A549 (cell line): ENCODE measurements at regions not wholly inside any gene's neighbourhood (a gene's known extent, or its start where the extent isn't known, plus 50 kb on each side); places are given as distances from the start of the nearest gene placed in this dataset.

Source experiments
- ATAC-seq, 2 experiments: fragments of 200-7000 bp in 1 of 2; fragments of >200 bp in 1 of 2; cut with Nextera tagmentation in 1 of 2; cut with Tn5 transposase in 1 of 2; 3 replicates each; pipeline versions ENCODE4 v1.8.0 to v1.9.1; 2018 to 2020; ENCODE audit warnings: mild to moderate bottlenecking in 1 of 2, moderate library complexity in 1 of 2
- CTCF ChIA-PET: fragments of 300-600 bp; sonication (Branson Sonifier 250); formaldehyde crosslinking; extraction: SDS; loops from one replicate; lab custom pipeline; 2021; ENCODE audit warnings: antibody characterized with exemption, inconsistent platforms; lab: Yijun Ruan, JAX
- POLR2A ChIA-PET: fragments of 350-600 bp; formaldehyde crosslinking; extraction: SDS; loops from one replicate; lab custom pipeline; 2021; ENCODE audit warnings: antibody characterized with exemption, inconsistent platforms; lab: Yijun Ruan, JAX
- DNase-seq, 2 experiments: peaks; one replicate each; pipeline versions ENCODE4 v3.0.0 to v3.0.0-alpha.2; 2011 to 2016; ENCODE audit warnings: low read depth in 1 of 2, low spot score in 1 of 2
- FAIRE-seq: peaks from 2 replicates; lab custom pipeline; 2011; peaks lifted over from hg19 to GRCh38; lab: Jason Lieb, UNC
- H3K27ac ChIP-seq, 2 experiments: fragments of >200 bp; sonication (Bioruptor Twin); formaldehyde crosslinking; 3 replicates each; pipeline ENCODE4 v1.5.1; 2016 to 2017
- H3K4me1 ChIP-seq: fragments of >200 bp; sonication (Bioruptor Twin); formaldehyde crosslinking; 3 replicates; pipeline ENCODE4 v1.6.1; 2016
- H3K4me2 ChIP-seq: fragments of >200 bp; sonication (Bioruptor Twin); formaldehyde crosslinking; 3 replicates; pipeline ENCODE4 v1.6.1; 2016
- H3K4me3 ChIP-seq: fragments of >200 bp; sonication (Bioruptor Twin); formaldehyde crosslinking; 3 replicates; pipeline ENCODE4 v1.5.1; 2016
- H3K9me3 ChIP-seq: fragments of >200 bp; sonication (Bioruptor Twin); formaldehyde crosslinking; 3 replicates; pipeline ENCODE4 v1.6.1; 2016
- CHD2 ChIP-seq: fragments of 150-350 bp; IDR thresholded peaks from 2 replicates; pipeline ENCODE4 v1.6.1; 2014; ENCODE audit warnings: low read length; ENCODE audit not compliant: partially characterized antibody
- EHMT2 ChIP-seq: fragments of 200-600 bp; sonication (generic); IDR thresholded peaks from 2 replicates; pipeline ENCODE4 v1.6.1; 2016; ENCODE audit warnings: antibody characterized with exemption, low read depth, mild to moderate bottlenecking, moderate library complexity
- FOSL2 ChIP-seq, 2 experiments: fragments of 450-650 bp in 1 of 2; fragments of >200 bp in 1 of 2; sonication (Bioruptor Twin) in 1 of 2; formaldehyde crosslinking; IDR thresholded peaks; 2 replicates each; pipeline versions ENCODE4 v1.5.0 to v1.6.1; 2016 to 2020; ENCODE audit warnings: mild to moderate bottlenecking in 1 of 2, moderate library complexity in 1 of 2
- HOXA7 ChIP-seq: fragments of 250-450 bp; sonication (Bioruptor Pico); IDR thresholded peaks from 2 replicates; pipeline ENCODE4 v1.5.0; 2020; ENCODE audit warnings: mild to moderate bottlenecking, moderate library complexity
- JUN ChIP-seq, 2 experiments: fragments of >200 bp; sonication (Bioruptor Twin); formaldehyde crosslinking; IDR thresholded peaks; 2 replicates in 1 of 2; 3 replicates in 1 of 2; pipeline ENCODE4 v1.6.1; 2016 to 2017
- JUNB ChIP-seq: fragments of >200 bp; sonication (Bioruptor Twin); formaldehyde crosslinking; IDR thresholded peaks from 2 replicates; pipeline ENCODE4 v1.6.1; 2016
- NPAS2 ChIP-seq: fragments of 250-450 bp; sonication (Bioruptor Pico); IDR thresholded peaks from 2 replicates; pipeline ENCODE4 v1.8.0; 2022; ENCODE audit warnings: mild to moderate bottlenecking, moderate library complexity, borderline replicate concordance
- SMC3 ChIP-seq: fragments of >200 bp; sonication (Bioruptor Twin); formaldehyde crosslinking; IDR thresholded peaks from 3 replicates; pipeline ENCODE4 v1.6.1; 2018; ENCODE audit warnings: inconsistent platforms
- WGBS: methylation state at CpG from one replicate; pipeline ENCODE4 v1.1.6; 2017; ENCODE audit errors: missing lambda C conversion rate; 5-methylcytosine and 5-hydroxymethylcytosine counted together
- TF ChIP-seq, protein P1 (sequence below): fragments of 250-450 bp; sonication (Bioruptor Pico); IDR thresholded peaks from 2 replicates; pipeline ENCODE4 v1.5.0; 2020; ENCODE audit warnings: low read depth, mild to moderate bottlenecking, moderate library complexity
- TF ChIP-seq, protein P2 (sequence below): fragments of 200-600 bp; sonication (generic); IDR thresholded peaks from 2 replicates; pipeline ENCODE4 v1.6.1; 2016; ENCODE audit warnings: antibody characterized with exemption, mild to moderate bottlenecking, moderate library complexity
- TF ChIP-seq, protein P3 (sequence below): IDR thresholded peaks from 2 replicates; pipeline ENCODE4 v1.6.1; 2012
- TF ChIP-seq, protein P4 (sequence below): IDR thresholded peaks from 2 replicates; pipeline ENCODE4 v1.6.1; 2012
- TF ChIP-seq, protein P5 (sequence below): fragments of >200 bp; sonication (Bioruptor Twin); formaldehyde crosslinking; IDR thresholded peaks from 3 replicates; pipeline ENCODE4 v1.6.1; 2016

DNA sequence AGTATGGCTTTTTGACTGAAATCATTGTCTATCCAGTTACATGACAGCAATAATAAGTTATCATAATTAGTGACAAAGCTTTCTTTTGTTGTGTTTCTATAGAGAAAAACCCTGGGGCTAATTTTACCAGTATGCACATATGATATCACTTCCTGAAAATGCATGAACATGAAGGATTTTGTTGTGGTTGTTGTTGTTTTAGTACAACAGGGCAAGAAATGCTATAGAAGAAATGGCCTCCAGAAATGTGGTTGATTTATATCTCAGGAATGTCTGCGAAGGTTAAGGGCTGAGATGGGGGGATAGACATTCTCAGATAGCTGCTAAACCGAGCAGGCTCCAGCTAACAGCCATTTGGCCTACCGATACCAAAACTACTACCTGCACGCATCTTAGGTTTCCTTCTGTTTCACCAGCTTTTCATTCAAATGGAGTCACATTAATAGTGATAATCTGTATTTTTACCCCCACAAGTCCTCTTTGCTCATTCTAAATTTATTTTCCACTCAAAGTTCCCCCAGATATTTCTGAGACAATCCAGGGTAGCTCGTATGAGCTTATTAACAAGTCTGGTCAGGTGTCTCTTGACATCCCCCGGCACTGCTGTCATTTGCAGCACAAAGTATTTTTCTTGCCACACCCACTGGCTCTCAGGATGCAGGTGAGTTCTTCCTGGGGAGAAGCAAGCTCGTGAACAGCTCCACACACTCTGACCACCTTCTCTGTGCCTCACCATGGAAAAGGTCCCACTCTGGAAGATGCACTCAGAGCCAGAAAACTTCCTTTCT is 232.4 kb upstream of the GAS1 start:
- DNase-seq (no peak), ATAC-seq (no peak)
- Histone ChIP-seq H3K27ac (no peak overlapping the region), H3K9me3 (peaks cover 2% of the 10 kb centered on the region; the same call in 1 of the 3 replicates), H3K4me2 (no peak overlapping the region), H3K4me1 (no peaks in the 10 kb centered on the region)
- POLR2A ChIA-PET, result no interaction called here
- TF ChIP-seq, protein P1, sequence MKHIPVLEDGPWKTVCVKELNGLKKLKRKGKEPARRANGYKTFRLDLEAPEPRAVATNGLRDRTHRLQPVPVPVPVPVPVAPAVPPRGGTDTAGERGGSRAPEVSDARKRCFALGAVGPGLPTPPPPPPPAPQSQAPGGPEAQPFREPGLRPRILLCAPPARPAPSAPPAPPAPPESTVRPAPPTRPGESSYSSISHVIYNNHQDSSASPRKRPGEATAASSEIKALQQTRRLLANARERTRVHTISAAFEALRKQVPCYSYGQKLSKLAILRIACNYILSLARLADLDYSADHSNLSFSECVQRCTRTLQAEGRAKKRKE (CRISPR knock-in tag), result no peak
- TF ChIP-seq JUN (IDR thresholded peaks at IDR 0.05), result no peak
- no peak for TF ChIP-seq CHD2
- TF ChIP-seq, protein P2, sequence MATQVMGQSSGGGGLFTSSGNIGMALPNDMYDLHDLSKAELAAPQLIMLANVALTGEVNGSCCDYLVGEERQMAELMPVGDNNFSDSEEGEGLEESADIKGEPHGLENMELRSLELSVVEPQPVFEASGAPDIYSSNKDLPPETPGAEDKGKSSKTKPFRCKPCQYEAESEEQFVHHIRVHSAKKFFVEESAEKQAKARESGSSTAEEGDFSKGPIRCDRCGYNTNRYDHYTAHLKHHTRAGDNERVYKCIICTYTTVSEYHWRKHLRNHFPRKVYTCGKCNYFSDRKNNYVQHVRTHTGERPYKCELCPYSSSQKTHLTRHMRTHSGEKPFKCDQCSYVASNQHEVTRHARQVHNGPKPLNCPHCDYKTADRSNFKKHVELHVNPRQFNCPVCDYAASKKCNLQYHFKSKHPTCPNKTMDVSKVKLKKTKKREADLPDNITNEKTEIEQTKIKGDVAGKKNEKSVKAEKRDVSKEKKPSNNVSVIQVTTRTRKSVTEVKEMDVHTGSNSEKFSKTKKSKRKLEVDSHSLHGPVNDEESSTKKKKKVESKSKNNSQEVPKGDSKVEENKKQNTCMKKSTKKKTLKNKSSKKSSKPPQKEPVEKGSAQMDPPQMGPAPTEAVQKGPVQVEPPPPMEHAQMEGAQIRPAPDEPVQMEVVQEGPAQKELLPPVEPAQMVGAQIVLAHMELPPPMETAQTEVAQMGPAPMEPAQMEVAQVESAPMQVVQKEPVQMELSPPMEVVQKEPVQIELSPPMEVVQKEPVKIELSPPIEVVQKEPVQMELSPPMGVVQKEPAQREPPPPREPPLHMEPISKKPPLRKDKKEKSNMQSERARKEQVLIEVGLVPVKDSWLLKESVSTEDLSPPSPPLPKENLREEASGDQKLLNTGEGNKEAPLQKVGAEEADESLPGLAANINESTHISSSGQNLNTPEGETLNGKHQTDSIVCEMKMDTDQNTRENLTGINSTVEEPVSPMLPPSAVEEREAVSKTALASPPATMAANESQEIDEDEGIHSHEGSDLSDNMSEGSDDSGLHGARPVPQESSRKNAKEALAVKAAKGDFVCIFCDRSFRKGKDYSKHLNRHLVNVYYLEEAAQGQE, result no peak
- TF ChIP-seq, all 56 proteins: peak for 0
- WGBS, result 33% methylated on average over 7 of the region's 7 CpGs
- no peak for FAIRE-seq
- CTCF ChIA-PET, result no interaction called here
- H3K4me3 ChIP-seq, result no peak overlapping the region

DNA sequence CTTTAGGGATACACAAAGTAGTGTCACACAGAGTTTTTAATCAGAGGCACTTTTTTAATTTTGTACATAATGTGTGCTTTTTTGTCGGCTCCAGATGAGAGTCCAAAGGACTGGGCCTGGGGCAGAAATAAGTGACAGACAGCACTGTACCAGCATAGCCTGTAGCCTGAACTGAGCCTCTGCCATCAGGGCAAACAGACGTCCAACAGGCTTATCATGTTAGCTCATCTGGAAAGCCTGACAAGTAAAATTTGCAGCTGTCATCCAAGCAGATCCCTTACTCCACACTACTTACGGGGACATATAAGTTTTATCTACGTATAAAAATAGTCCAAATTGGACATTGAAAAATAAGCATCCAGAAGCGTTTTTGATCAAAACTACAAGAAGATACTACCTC is 233.1 kb upstream of the GAS1 start:
- no peak overlapping the region for H3K4me3 ChIP-seq
- WGBS, result 13% methylated on average over 5 of the region's 5 CpGs
- POLR2A ChIA-PET, result interaction anchor here (0.6 kb wide), 1 partner anchor 9 kb away, joined by 3 read pairs; no protein-coding TSS in a partner anchor
- H3K9me3 ChIP-seq, result peaks cover 2% of the 10 kb centered on the region; the same call in 1 of the 3 replicates
- no peak overlapping the region for H3K27ac ChIP-seq
- FAIRE-seq, result no peak
- H3K4me1 ChIP-seq, result no peaks in the 10 kb centered on the region
- no peak overlapping the region for H3K4me2 ChIP-seq
- TF ChIP-seq EHMT2, result no peak
- TF ChIP-seq, protein P3, sequence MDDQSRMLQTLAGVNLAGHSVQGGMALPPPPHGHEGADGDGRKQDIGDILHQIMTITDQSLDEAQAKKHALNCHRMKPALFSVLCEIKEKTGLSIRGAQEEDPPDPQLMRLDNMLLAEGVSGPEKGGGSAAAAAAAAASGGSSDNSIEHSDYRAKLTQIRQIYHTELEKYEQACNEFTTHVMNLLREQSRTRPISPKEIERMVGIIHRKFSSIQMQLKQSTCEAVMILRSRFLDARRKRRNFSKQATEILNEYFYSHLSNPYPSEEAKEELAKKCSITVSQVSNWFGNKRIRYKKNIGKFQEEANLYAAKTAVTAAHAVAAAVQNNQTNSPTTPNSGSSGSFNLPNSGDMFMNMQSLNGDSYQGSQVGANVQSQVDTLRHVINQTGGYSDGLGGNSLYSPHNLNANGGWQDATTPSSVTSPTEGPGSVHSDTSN, result no peak
- TF ChIP-seq NPAS2 (CRISPR knock-in tag), result no peak
- TF ChIP-seq SMC3, result no peak
- TF ChIP-seq, protein P4, sequence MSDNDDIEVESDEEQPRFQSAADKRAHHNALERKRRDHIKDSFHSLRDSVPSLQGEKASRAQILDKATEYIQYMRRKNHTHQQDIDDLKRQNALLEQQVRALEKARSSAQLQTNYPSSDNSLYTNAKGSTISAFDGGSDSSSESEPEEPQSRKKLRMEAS, result no peak
- no peak for TF ChIP-seq HOXA7 (CRISPR knock-in tag)
- no peak for TF ChIP-seq CHD2
- TF ChIP-seq, protein P5, sequence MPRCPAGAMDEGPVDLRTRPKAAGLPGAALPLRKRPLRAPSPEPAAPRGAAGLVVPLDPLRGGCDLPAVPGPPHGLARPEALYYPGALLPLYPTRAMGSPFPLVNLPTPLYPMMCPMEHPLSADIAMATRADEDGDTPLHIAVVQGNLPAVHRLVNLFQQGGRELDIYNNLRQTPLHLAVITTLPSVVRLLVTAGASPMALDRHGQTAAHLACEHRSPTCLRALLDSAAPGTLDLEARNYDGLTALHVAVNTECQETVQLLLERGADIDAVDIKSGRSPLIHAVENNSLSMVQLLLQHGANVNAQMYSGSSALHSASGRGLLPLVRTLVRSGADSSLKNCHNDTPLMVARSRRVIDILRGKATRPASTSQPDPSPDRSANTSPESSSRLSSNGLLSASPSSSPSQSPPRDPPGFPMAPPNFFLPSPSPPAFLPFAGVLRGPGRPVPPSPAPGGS, result no peak
- TF ChIP-seq, all 56 proteins: peak for 0
- CTCF ChIA-PET, result no interaction called here
- ATAC-seq (no peak; a peak in 1 of 6 replicates), DNase-seq (no peak)

DNA sequence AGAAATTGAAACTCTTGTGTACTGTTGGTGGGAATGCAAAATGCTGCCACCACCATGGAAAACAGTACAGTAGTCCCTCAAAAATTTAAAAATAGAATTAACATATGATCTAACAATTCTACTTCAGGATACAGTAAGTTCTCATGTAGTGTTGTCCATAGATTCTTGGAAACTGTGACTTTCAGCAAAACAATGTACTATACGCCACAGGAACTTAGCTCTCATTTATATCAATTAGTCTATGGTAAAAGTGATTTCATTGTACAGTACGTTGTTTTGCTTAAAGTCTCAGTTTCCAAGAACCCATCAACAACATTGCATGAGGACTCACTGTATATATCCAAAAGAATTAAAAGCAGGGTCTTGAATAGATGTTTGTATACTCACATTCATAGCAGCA is 233.5 kb upstream of the GAS1 start:
- Histone ChIP-seq H3K4me3 (no peak overlapping the region), H3K4me1 (no peaks in the 10 kb centered on the region), H3K27ac (no peak overlapping the region), H3K9me3 (peaks cover 2% of the 10 kb centered on the region; the same call in 1 of the 3 replicates), H3K4me2 (no peak overlapping the region)
- ChIA-PET CTCF (no interaction called here), POLR2A (interaction anchor here (0.6 kb wide), 1 partner anchor 9 kb away, joined by 3 read pairs; no protein-coding TSS in a partner anchor)
- no peak for FAIRE-seq
- 35% methylated on average over 2 of the region's 2 CpGs for WGBS
- no peak for ATAC-seq
- DNase-seq, result no peak
- TF ChIP-seq FOSL2 (IDR thresholded peaks at IDR 0.05) (no peak), FOSL2 (CRISPR knock-in tag; IDR thresholded peaks at IDR 0.05) (no peak), NPAS2 (CRISPR knock-in tag) (no peak), JUNB (no peak)
